Skin epidermis (tissue), 12 donors: ENCODE measurements at regions not wholly inside any gene's neighbourhood (a gene's known extent, or its start where the extent isn't known, plus 50 kb on each side); places are given as distances from the start of the nearest gene placed in this dataset.
A peak's percentile ranks its signal among the peaks of the same experiment; 100 is the strongest.

Experiments used
- H3K27ac ChIP-seq, 21 experiments: fragments of 200-600 bp; sonication (generic) in 11 of 21; one replicate each; pipeline ENCODE4 v1.5.0; 2020; ENCODE audit warnings: mild to moderate bottlenecking in 3 of 21, inconsistent platforms in 2 of 21, moderate library complexity in 2 of 21
- H3K4me3 ChIP-seq, 7 experiments: fragments of 200-600 bp; sonication (generic) in 2 of 7; one replicate each; pipeline ENCODE4 v1.5.0; 2020; ENCODE audit warnings: inconsistent platforms in 2 of 7, mild to moderate bottlenecking in 2 of 7, moderate library complexity in 1 of 7

DNA sequence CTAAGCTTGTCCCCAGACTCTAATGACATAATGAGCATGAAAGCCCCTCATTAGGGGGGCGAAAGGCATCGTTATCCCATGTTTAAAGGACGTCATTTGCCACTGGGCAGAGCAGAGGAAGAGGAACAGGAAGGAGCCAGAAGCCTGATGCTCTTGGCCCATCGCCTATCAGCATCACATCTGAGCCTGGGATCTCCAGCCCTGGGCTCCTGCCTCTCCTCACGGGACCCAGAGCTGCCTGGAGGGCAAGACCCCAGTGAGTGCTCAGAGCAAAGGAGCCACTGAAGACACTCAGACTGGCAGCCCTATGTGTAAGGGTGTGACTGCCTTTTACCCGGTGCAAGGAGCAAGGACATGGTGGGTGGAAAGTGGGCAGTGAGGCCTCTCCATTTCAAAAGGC, 115.0 kb upstream of the ZNF507 start:
- Histone ChIP-seq H3K27ac (no peak overlapping the region), H3K4me3 (no peak overlapping the region)

DNA sequence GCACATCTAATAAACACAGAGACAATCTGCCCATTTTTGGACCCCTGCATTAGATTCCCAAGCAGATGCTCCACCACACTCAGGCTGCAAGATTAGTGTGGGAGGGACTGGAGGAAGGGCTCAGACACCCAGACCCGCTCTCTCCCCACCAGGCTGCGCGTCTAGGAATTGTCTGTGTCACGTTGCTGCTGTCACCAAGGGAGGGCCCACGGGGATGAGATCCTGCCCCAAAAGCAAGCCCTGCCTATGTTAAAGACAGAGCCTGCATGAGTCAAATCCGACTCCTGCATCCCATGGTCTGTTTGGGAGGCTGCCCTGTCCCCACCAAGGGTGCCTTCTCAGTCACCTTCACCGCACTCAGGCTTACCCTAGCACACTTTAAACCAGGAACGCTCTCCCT, 114.4 kb upstream of the ZNF507 start:
- H3K4me3 ChIP-seq = no peak overlapping the region
- H3K27ac ChIP-seq = no peak overlapping the region

GRCh38 chr19:32231691-32232090, 113.7 kb upstream of the ZNF507 start:
- Histone ChIP-seq H3K27ac (no peak overlapping the region), H3K4me3 (no peak overlapping the region)

GRCh38 chr19:32232449-32232848, 113.0 kb upstream of the ZNF507 start:
- no peak overlapping the region for H3K27ac ChIP-seq

DNA sequence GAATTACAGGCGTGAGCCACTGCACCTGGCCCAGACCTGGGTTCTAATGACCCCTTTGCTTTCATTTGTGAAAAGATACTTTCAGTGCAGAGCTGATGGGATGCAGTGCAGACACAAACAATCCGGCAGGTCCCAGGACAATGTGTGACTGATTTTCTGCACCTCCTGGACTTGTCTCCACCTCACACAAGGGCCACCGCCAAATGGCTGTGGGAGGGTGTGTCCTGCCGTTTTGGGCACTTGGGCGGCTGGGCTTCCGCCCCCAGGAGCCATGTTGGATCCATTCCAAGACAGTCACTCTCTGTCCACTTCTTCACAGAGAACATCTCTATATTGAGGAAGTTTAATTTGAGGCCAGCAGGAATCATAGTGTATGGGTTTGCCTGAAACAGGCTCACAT, 112.3 kb upstream of the ZNF507 start:
- Histone ChIP-seq H3K4me3 (no peak overlapping the region), H3K27ac (no peak overlapping the region)

More at GRCh38 chr19:32232449-32232848, 113.0 kb upstream of the ZNF507 start:
- no peak overlapping the region for H3K4me3 ChIP-seq

DNA sequence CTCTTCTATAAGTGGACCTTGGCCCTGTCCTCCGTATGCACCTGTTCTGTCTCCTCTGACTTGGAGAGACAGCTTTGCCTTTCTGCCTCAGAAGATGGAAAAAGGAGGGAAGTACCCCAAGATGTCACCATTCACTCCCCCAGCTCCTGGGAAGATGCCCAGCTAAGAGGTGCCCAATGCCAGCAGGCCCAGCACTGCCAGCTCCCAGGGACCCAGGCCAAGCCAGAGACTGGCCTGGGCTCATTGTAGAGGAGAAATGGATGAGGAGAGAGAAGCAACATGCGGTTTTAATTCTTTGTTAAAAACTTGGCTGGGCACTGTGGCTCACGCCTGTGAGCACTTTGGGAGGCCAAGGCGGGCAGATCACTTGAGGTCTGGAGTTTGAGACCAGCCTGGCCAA, 111.5 kb upstream of the ZNF507 start:
- H3K27ac ChIP-seq = no peak overlapping the region
- H3K4me3 ChIP-seq = no peak overlapping the region

GRCh38 chr19:32234663-32235217, 110.7 kb upstream of the ZNF507 start:
- Histone ChIP-seq H3K27ac (no peak overlapping the region), H3K4me3 (no peak overlapping the region)

DNA sequence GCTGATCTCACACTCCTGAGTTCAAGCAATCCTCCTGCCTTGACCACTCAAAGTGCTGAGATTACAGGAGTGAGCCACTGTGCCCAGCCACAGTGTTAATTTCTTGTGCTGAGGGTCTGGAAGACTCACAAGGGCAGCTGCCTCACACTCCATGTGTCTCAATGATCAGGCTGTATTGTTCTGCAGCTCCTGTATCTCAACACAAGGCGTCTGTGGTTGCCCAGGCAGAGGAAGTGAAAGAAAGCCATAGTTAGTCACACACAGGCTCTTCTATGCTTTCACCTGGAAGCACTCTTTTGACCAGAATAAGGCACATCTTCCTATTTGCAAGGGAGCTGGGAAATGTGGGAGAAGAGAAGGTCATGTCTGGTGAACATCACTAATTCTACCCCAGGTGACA, 107.3 kb upstream of the ZNF507 start:
- no peak overlapping the region for H3K27ac ChIP-seq

DNA sequence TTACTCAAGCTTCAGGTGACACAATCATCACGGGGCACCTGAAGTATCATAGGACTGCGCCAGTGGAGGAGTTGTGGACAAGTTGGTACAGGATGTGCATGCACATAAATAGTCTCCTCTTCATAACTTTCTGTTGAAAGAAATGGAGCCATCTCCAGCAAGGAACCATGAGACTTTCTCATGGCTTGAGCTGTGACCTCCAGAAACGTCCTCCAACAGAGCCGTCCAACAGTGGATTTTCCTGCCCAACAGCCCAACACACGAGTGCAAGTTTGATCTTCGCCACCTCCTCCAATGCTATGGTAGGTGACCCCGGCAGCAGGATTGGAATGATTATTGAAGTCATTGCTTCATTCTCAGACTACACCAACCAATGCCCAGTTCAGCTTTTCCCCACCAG, 105.1 kb upstream of the ZNF507 start:
- H3K4me3 ChIP-seq = no peak overlapping the region

More for the DNA sequence above, 107.3 kb upstream of the ZNF507 start:
- no peak overlapping the region for H3K4me3 ChIP-seq

DNA sequence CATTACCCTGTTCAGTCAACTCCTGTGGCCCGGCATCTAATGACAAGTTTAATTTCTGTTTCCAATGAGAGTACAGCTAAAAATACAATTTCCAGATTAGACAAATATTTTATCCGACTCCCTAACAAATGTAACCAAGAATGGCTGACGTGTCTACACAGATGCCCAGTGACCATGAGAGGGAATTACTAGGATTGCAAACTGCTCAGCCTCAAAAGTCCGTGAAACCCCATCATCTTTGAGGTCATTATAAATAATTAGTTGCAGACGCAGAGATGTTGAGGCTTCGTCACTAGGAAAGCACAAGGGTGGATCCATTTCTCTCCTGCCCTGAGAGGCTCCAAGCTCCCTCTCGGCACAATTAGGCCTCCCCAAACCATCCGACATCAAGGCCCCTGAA, 104.1 kb upstream of the ZNF507 start:
- peak overlapping the region in 2 of 21 experiments; percentile 4 to 55 for H3K27ac ChIP-seq

More for the DNA sequence above, 105.1 kb upstream of the ZNF507 start:
- no peak overlapping the region for H3K27ac ChIP-seq

DNA sequence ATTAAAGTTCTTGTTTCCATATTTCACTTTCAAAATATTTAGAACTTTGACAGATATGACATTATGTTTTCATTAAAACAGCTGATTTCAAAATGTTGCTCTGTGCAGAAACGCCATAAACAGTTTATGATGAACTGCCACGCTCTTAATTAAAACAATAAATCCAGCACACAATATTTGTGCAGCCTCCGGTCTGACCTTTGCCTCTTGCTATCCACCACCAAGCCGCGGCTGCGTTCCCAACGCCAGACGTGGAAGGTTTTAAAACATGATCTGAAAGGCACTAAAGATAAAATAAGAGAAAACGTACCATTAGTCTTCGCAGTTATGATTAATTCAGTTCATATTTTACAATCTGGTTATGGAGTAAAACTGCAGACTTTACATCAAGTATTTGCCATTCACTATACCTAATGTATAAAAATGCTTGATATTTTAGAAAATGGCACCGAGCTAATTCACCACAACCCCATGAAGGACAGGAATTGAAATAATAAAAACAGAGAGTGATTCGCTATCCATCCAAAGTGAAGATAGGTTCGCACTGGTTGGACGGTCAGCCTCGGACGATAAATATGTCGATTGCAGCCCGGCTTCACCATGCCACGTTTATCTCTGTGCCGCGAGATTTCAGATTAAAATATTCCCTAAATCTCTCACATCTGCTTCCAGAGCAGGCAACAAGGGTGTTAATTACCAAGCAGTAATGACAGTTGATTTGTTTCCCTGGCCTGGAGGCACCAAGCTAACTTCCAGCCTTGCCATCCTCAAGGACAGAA, 103.3 kb upstream of the ZNF507 start:
- Histone ChIP-seq H3K4me3 (no peak overlapping the region), H3K27ac (peak overlapping the region in 1 of 21 experiments; percentile 55)

More for the DNA sequence above, 104.1 kb upstream of the ZNF507 start:
- no peak overlapping the region for H3K4me3 ChIP-seq

- Histone ChIP-seq H3K4me3 (no peak overlapping the region), H3K27ac (no peak overlapping the region)
Measured at GRCh38 chr19:32246006-32246405, 99.4 kb upstream of the ZNF507 start.

DNA sequence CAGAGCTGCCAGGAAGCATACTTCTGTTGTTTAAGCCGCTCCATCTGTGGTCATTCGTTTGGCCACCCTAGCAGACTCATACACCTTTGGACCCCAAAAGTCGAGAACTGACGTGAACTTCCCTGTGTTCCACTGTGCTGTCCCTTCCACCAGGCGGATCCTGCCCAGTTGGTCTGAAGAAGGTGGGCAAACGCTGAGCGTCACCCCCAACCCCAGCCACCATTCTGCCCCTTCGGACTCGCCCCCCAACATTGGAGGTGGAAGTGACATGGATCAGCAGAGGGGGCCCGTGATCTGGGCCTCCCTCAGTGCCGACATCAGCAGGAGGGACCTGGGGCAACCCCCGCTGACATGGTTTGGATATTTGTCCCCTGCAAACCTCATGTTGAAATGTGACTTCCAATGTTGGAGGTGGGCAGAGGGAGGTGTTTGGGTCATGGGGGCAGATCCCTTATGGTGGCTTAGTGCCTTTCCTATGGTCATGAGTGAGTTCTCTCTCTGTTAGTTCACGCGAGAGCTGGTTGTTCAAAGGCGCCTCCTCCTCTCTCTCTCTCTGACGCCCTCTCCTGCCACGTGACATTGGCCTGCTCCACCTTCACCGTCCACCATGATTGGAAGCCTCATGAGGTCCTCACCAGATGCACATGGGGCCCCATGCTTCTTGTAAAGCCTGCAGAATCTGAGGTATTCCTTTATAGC, 93.6 kb upstream of the ZNF507 start:
- Histone ChIP-seq H3K27ac (no peak overlapping the region), H3K4me3 (no peak overlapping the region)

GRCh38 chr19:32252333-32252669, 93.1 kb upstream of the ZNF507 start:
- H3K27ac ChIP-seq = no peak overlapping the region
- no peak overlapping the region for H3K4me3 ChIP-seq

GRCh38 chr19:32253683-32254508, 91.5 kb upstream of the ZNF507 start:
- Histone ChIP-seq H3K4me3 (no peak overlapping the region), H3K27ac (no peak overlapping the region)

DNA sequence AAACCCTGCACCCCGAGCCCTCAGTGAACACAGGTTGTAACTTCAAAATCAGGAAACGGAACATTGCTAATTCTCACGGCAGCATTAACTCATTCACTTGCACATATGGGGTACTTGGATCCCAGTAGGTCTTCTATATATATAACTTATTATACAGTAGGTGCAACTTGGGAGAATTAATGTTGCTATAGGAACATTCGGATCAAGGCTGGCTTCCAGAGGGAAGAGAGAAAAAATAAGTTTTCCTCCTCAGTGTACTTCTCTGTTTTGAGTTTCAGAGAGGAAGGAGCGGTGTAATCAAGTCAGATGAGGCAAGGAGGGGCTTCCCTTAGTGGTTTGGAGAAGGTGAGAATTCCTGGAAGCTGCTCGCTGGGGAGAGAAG, 90.9 kb upstream of the ZNF507 start:
- Histone ChIP-seq H3K4me3 (no peak overlapping the region), H3K27ac (no peak overlapping the region)

DNA sequence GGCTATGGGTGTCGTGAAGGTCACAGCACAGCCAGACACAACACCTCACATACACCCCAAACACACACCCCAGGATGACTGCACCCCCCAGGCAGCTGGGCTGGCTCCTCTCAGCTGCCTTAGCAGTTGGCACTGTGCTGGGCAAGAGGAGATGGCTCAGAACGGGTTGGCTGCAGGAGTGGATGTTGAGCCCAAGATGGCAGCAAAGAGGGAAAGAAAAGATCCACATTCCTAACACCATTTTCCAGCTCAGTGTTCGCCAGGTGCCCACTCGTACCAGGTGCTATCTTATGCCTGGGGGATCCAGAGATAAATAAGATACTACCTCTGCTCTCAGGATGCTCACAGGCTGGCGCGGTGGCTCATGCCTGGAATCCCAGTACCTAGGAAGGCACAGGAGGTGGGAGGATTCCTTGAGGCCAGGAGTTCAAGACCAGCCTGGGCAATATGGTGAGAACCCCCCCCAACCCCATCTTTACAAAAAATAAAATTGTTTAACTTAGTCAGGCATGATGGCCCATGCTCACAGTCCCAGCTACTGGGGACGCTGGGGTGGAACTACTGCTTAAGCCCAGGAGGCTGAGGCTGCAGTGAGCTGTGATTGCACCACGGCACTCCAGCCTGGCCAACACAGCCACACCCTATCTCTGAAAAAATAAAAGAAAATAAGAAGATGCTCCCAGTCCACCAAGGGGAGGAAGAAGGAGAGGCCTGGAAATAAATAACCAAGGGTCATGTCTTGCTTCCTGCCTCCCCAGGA, 89.7 kb upstream of the ZNF507 start:
- H3K27ac ChIP-seq = no peak overlapping the region

GRCh38 chr19:32256341-32256975, 89.0 kb upstream of the ZNF507 start:
- H3K4me3 ChIP-seq = no peak overlapping the region
- H3K27ac ChIP-seq = no peak overlapping the region

More for the DNA sequence above, 89.7 kb upstream of the ZNF507 start:
- H3K4me3 ChIP-seq = no peak overlapping the region
